ENCODE measurements at regions not wholly inside any gene's neighbourhood (a gene's known extent, or its start where the extent isn't known, plus 50 kb on each side); places are given as distances from the start of the nearest gene placed in this dataset.

DNA sequence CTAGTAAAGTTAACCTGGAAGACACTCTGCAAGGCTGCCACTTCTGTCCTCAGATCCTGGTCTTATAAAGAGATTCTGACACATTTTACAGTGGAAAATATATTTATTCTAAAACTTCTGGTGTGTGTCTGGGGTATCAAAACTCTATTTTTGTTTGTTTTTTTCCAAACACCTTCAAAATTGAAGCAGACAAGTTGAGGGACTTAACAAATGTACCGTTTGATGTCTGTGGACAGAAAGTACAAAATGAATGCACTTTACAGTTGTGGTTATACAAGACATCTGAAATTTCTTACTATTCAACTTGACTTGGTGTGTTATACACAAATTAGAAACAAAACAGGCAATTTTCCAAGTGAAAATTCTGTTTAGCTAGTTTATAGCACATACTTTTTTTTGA lies 823.2 kb upstream of the SALL3 start:
- H3K4me3 ChIP-seq (replicated peaks in 1 of 3; ENCODE audit: insufficient read depth in 1 of 3, low read depth in 2 of 3, low read length in 3 of 3), result no peak overlapping the region
- H3K27me3 ChIP-seq (ENCODE audit: control insufficient read depth in 1 of 2, insufficient read depth in 2 of 2, low read length in 2 of 2), result peaks cover 0 to 5% of the 10 kb centered on the region in 2 experiments; a peak in 2 of 5 replicates
- no peak overlapping the region for H2AFZ ChIP-seq (ENCODE audit: low read length)
- no TSS peak for BruUV-seq (replicated peaks)
- H3K79me2 ChIP-seq (ENCODE audit: insufficient read depth, low read length), result no peaks in the 10 kb centered on the region
- no peaks in the 10 kb centered on the region for H3K36me3 ChIP-seq (replicated peaks in 1 of 2; ENCODE audit: control insufficient read depth in 1 of 2, insufficient read depth in 2 of 2, low read length in 2 of 2)
- no peaks in the 10 kb centered on the region for H4K20me1 ChIP-seq (ENCODE audit: insufficient read depth, low read length)
- FAIRE-seq, result no peak
- no peak for ATAC-seq
- intact Hi-C loops (cut with micrococcal nuclease; ENCODE audit: unreplicated experiment) (no loop called here), in situ Hi-C loops (cut with HindIII; ENCODE audit: extremely low pct_ligation_motif_present, low pct_unique_long_range_greater_than_20kb) (loop anchor here (5.0 kb wide), 1 partner anchor 1869 kb away; no protein-coding TSS in a partner anchor)
- ChIA-PET POLR2A (no interaction called here), CTCF (ENCODE audit: low intra/inter-chr PET ratio, low total read pairs) (no interaction called here)
- WGBS (ENCODE audit: low lambda C conversion rate), result 0% methylated on average over 1 of the region's 1 CpG
- no peak overlapping the region for H3K27ac ChIP-seq (ENCODE audit: extremely low read length, insufficient read depth, low read length)
- no peak overlapping the region for H3K9ac ChIP-seq (ENCODE audit: insufficient read depth, low read depth, low read length)
- no peak overlapping the region for H3K4me2 ChIP-seq (ENCODE audit: low read depth, low read length)
- TF ChIP-seq NFIB (CRISPR knock-in tag; IDR thresholded peaks at IDR 0.05; ENCODE audit: borderline replicate concordance), result no peak
- TF ChIP-seq ZNF12 (CRISPR knock-in tag; IDR thresholded peaks at IDR 0.05), result no peak
- DNase-seq (ENCODE audit: low spot score), result no peak
- no peaks in the 10 kb centered on the region for H3K9me3 ChIP-seq (ENCODE audit: low read length)
- H3K4me1 ChIP-seq (ENCODE audit: insufficient read depth, low read length), result no peaks in the 10 kb centered on the region

DNA sequence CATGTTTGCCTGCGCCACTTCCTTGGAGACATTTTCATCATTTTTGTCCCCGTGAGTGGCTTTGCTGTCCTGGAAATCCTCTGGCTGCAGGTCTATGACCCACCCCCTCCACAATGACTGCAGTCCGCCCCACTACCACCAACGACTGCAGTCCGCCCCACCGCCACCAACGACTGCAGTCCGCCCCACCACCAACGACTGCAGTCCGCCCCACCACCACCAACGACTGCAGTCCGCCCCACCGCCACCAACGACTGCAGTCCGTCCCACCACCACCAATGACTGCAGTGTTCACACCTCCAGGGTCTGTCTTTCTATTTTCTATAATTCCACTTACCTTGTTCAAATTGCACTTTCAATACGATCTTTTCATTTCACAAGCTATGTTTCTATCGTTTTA lies 820.7 kb upstream of the SALL3 start:
- ChIA-PET CTCF (ENCODE audit: low intra/inter-chr PET ratio, low total read pairs) (no interaction called here), POLR2A (no interaction called here)
- Histone ChIP-seq H3K9me3 (ENCODE audit: low read length) (no peaks in the 10 kb centered on the region), H3K27ac (ENCODE audit: extremely low read length, insufficient read depth, low read length) (no peak overlapping the region), H2AFZ (ENCODE audit: low read length) (no peak overlapping the region), H3K4me2 (ENCODE audit: low read depth, low read length) (no peak overlapping the region), H3K4me3 (replicated peaks in 1 of 3; ENCODE audit: insufficient read depth in 1 of 3, low read depth in 2 of 3, low read length in 3 of 3) (no peak overlapping the region), H3K36me3 (replicated peaks in 1 of 2; ENCODE audit: control insufficient read depth in 1 of 2, insufficient read depth in 2 of 2, low read length in 2 of 2) (no peaks in the 10 kb centered on the region), H3K4me1 (ENCODE audit: insufficient read depth, low read length) (no peaks in the 10 kb centered on the region), H3K79me2 (ENCODE audit: insufficient read depth, low read length) (no peaks in the 10 kb centered on the region), H3K9ac (ENCODE audit: insufficient read depth, low read depth, low read length) (no peak overlapping the region), H3K27me3 (ENCODE audit: control insufficient read depth in 1 of 2, insufficient read depth in 2 of 2, low read length in 2 of 2) (no peaks in the 10 kb centered on the region; a peak in 1 of 5 replicates), H4K20me1 (ENCODE audit: insufficient read depth, low read length) (no peaks in the 10 kb centered on the region)
- intact Hi-C loops (cut with micrococcal nuclease; ENCODE audit: unreplicated experiment), result no loop called here
- DNase-seq (ENCODE audit: low spot score) (no peak), FAIRE-seq (no peak), ATAC-seq (no peak)
- WGBS (ENCODE audit: low lambda C conversion rate), result 64% methylated on average over 17 of the region's 17 CpGs
- in situ Hi-C loops (cut with HindIII; ENCODE audit: extremely low pct_ligation_motif_present, low pct_unique_long_range_greater_than_20kb), result loop anchor here (5.0 kb wide), 1 partner anchor 1872 kb away; no protein-coding TSS in a partner anchor
- no TSS peak for BruUV-seq (replicated peaks)
- TF ChIP-seq, protein P1, sequence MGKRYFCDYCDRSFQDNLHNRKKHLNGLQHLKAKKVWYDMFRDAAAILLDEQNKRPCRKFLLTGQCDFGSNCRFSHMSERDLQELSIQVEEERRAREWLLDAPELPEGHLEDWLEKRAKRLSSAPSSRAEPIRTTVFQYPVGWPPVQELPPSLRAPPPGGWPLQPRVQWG (CRISPR knock-in tag; IDR thresholded peaks at IDR 0.05; ENCODE audit: borderline replicate concordance, low read depth), result no peak
- TF ChIP-seq MTF2 (CRISPR knock-in tag; IDR thresholded peaks at IDR 0.05; ENCODE audit: borderline replicate concordance) (no peak), CBFB (CRISPR knock-in tag; IDR thresholded peaks at IDR 0.05) (no peak), ZKSCAN5 (CRISPR knock-in tag; IDR thresholded peaks at IDR 0.05) (no peak), ZNF30 (CRISPR knock-in tag; IDR thresholded peaks at IDR 0.05) (no peak)
- TF ChIP-seq, protein P2, sequence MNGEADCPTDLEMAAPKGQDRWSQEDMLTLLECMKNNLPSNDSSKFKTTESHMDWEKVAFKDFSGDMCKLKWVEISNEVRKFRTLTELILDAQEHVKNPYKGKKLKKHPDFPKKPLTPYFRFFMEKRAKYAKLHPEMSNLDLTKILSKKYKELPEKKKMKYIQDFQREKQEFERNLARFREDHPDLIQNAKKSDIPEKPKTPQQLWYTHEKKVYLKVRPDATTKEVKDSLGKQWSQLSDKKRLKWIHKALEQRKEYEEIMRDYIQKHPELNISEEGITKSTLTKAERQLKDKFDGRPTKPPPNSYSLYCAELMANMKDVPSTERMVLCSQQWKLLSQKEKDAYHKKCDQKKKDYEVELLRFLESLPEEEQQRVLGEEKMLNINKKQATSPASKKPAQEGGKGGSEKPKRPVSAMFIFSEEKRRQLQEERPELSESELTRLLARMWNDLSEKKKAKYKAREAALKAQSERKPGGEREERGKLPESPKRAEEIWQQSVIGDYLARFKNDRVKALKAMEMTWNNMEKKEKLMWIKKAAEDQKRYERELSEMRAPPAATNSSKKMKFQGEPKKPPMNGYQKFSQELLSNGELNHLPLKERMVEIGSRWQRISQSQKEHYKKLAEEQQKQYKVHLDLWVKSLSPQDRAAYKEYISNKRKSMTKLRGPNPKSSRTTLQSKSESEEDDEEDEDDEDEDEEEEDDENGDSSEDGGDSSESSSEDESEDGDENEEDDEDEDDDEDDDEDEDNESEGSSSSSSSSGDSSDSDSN (CRISPR knock-in tag; IDR thresholded peaks at IDR 0.05), result no peak
- TF ChIP-seq, protein P3, sequence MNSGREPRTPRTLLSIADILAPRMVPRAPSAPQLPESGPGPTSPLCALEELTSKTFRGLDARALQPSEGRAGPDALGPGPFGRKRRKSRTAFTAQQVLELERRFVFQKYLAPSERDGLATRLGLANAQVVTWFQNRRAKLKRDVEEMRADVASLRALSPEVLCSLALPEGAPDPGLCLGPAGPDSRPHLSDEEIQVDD (CRISPR knock-in tag; IDR thresholded peaks at IDR 0.05; ENCODE audit: borderline replicate concordance), result no peak

All from HepG2 (cell line).